ENCODE measurements at regions not wholly inside any gene's neighbourhood (a gene's known extent, or its start where the extent isn't known, plus 50 kb on each side); places are given as distances from the start of the nearest gene placed in this dataset.
A peak's percentile ranks its signal among the peaks of the same experiment; 100 is the strongest.

DNA sequence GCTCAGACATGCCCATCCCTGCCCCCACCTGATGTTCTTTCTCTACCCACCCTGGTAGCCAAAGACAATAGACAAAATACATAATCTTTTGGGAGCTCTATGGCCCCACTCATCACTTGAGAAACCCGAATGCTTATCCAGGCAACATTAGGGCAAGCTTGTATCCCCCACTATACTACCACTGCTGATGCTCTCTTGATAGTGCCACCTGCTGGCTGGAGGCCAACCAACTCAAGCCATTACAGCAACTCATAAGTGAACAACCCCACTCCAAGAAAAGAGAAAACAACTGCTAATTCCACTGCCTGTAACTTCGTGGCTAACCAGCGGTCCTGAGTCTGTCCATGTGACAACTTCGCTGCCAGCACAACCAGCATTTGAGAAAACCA is 342.5 kb upstream of the TGFBR2 start:
- no peak for DNase-seq (ENCODE audit: low spot score)

DNA sequence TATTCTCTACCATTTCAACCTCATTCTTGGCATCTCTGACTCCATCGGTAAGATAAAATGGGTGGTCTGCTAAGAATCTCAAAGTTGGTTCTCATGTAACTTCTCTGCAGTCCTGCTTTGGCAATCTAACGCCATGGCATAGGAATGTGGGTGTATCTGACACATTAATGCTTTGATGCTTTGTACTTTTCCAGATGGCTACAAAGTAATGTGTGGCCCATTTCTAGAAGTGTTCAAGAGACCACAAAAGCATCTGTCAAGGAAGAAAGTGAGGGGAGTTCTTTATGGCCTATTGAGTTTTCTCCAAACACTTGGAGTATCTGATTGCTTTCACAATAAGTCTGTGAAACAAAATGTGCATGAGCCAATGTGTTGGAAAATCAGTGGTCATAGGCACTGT is 339.9 kb upstream of the TGFBR2 start:
- DNase-seq (ENCODE audit: low spot score) = no peak

DNA sequence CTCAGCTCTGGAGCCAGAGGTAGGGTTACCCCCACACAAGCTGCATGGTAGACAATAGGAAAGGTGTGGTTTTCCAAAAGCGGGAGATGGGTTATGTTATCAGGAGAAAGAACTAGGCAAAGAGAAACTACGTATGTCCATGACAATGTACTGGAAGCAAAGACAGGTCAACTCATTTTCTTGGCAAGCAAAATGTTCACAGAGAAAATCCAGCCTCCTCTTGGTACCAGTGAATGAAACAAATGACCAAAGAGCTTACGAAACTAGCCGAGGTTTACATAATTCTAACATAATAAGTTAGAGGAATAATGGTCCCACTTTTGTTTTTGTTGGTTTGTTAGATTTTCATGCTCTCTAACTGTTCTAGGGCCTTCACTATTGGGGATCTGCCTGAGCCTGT is 338.1 kb upstream of the TGFBR2 start:
- no peak for DNase-seq (ENCODE audit: low spot score)

DNA sequence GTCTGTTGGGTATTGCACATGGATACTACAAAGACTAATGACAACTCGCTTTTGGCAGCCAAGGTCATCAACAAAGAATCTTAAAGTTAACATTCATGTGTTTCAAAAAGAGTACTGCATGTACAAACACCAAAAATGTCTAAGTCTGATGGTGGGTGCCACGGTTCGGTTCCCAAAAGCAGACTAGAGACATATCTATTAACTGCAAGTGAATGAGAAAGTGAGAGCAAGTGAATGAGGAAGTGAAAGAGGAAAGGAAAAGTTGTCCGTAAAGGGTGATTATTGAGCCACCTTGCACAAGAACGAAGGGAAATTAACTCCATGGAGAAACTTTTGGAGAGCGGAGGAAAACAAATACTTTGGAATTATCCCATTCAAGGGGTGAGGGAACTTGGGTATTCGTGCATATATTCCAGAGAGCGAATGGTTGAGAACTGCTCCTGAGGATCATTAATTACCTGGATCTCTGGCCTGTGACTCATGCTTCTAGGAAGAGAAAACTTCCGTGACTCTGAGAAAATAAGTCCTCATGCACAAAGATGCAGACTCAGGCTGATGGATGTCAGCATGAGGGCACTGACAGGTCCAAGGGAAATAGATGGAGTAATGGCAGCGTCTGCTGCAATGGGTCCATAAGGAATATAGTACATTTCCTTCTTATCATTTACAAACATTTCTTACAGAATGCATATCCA is 336.5 kb upstream of the TGFBR2 start:
- DNase-seq (ENCODE audit: low spot score) = no peak

DNA sequence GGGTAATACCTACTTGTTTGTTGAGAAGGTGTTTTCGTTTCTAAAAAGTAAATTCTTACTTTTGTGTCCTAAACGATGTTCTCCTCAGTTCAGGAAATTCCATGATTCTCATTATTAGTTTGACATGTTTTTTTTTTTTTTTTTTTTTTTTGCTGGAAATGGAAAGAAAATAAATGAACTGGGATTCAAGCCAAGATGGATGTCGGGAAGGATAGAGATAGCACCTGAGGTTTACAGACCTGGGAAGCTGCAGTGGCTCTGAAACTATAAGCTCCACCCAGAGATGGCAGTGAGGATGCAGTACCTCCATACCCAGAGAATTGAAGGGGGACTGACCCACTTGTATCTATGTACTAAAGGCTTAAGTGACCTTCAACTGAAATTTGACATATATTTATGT is 334.6 kb upstream of the TGFBR2 start:
- DNase-seq (ENCODE audit: low spot score) = no peak

DNA sequence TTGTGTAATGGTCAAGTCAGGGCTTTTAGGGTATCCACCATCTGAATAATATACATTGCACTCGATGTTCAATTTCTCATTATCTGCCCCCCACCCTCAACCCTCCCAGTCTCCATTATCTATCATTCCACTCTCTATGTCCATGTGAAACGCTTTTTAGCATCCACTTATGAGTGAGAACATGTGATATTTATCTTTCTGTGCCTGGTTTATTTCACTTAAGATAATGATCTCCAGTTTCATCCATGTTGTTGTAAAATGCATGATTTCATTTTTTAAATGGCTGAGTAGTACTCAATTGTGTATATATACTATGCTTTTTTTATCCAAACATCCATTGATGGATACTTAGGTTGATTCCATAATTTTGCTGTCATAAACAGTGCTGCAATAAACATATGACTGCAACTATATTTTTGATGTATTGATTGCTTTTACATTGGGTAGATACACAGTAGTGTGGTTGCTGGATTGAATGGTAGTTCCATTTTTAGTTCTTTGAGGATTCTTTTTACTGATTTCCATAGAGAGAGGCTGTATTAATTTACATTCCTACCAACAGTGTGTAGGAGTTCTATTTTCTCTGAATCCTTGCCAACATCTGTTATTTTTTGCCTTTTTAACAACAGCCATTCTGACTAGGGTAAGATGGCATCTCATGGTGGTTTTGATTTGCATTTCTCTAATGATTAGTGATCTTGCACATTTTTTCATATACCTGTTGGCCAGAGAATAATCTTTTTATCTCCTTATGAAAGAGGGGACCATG is 332.9 kb upstream of the TGFBR2 start:
- DNase-seq (ENCODE audit: low spot score) = no peak

DNA sequence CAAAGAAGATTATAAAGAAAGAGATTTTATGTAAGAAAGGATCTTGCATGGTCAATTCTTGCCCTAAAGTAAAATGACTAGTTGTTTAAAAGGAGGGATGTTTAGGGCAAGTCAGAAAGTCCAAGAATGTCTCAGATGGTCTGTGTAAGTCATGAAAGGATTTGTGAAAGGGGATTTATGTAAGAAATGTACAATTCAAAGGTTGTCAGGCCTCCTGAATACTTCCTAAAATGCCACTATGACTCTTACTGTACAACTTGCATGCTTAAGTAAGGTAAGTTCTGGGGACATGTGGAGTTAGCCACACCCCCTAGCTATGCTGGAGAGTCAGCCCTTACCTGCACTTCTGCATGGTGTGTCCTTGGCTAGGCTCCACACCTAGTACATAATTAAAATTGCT is 328.9 kb upstream of the TGFBR2 start:
- no peak for DNase-seq (ENCODE audit: low spot score)

DNA sequence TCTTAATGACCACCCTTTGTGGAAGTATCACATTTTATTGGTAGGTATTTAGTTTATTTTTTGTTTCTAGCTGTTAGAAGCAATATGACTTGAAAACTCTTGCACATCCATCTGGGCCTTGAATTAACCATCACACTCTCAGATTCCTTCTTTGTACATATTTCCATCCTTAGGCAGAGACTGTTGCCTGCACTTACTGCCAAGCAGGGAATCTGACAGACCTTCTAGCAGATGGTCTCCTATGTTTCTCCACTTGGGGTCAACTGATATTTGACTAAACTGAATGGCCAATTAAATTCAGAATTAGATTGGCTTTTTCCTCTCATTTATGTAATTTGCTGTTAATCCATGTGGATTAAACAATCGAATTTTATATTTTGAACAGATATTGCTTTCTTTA is 324.9 kb upstream of the TGFBR2 start:
- no peak for DNase-seq (ENCODE audit: low spot score)

DNA sequence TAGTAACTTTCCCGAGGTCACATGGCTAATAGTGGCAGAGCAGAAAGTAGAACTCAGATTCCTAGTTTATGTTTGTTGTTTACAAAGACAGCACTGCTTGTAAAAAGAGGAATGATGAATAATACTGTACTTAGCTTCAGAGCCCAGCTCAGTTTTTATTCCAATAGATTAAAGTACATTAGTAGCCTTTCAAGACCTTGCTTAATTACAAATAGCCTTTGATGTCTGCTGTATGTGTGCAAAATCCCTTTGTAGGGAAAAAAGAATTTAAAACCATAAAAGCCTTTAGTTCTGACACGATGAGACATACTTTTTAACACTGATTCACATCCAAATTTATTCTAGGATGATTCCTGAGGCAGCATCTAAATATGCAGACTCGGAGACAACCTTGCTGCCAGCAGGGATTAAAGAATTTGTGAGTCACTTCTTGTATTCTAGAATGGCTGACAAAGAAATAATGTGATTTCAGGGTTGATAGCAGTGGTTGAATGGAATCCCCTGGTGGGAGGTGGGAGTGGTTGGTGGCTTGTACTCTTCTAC is 324.2 kb upstream of the TGFBR2 start:
- DNase-seq (ENCODE audit: low spot score) = peak; percentile 75

DNA sequence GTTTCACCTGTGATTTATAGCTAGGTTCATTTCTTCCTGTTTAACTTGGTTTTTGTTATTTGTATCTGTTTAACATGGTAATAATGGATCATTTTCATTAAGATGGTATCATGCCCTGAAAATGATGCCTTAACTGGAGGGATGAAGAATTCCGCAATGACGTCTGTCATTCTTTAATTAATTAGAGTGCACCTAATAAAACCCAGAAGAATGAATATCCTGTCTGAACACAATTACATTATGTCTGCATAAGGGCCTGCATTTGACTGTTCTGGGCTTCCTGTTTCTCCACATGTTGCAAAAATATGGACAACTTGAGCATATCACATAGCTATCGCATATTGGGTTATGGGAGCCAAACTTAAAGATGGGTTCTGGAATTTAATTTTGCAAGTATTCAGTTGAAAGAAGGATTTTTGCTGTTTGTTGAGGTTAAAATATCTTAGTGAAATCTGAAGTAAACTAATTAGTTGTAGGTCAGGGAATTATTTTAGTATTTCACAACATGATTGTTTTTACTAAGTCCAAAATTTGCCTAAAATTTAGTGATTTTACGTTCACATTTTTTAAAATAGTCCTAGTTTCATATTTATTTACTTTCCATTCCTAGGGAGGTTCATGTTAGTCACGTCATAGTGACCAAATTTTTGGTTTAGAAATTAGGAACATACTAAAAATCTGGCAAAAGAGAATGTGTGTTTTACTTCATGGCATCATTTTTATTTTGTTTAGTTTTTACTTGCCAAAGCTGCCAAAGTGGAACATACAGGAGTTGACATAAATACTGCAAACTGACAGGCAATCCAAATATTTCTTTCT is 321.0 kb upstream of the TGFBR2 start:
- no peak for DNase-seq (ENCODE audit: low spot score)

DNA sequence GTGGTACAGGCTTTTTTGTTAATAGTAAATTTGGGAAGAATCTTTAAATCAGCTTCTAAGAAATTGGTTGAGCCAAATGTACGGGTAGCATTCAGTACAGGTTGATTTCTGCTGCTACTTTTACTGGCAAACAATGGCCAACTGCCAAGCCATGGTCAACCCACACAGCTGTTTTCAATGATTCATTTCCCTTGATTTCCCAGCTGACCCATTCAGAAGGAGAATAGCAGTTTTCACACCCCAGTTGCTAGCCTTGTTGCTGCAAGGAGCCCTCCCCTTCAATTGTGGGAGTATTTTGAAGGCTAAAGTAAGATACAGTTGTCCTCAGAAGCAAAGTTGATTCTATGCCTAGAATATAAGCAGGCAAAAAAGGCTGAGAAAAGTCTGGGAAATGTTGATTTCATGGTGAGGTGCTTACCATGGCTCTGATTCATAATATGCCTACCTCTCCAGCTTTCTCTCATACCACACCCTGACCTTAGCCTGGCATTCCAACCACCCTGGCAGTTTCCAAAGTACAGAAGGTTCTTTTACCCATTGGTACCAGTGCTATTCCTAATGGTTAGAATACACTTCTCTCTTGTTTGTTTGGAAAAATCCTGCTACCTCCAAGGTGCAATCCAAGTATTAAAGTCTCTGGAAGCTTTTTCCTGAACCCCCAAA is 320.3 kb upstream of the TGFBR2 start:
- DNase-seq (ENCODE audit: low spot score) = peak; percentile 76

DNA sequence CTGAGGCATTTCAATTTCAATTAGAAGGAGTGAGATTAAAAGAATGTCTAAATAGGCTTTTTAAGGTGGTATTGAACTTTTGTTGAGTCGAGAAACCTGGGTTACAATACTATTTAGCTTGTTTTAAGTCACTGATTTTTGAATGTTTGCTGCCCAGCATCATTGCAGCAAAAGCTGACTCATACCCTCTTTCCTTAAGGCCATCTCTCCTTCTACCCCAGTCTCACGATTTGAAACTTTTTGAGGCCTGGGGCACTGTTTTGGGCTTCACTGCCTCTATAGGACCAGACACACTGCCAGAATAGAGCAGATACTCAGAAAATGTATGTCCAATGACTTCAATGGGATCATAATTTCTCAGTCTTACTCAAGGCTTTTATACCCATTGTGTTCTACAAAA is 319.6 kb upstream of the TGFBR2 start:
- DNase-seq (ENCODE audit: low spot score) = no peak

DNA sequence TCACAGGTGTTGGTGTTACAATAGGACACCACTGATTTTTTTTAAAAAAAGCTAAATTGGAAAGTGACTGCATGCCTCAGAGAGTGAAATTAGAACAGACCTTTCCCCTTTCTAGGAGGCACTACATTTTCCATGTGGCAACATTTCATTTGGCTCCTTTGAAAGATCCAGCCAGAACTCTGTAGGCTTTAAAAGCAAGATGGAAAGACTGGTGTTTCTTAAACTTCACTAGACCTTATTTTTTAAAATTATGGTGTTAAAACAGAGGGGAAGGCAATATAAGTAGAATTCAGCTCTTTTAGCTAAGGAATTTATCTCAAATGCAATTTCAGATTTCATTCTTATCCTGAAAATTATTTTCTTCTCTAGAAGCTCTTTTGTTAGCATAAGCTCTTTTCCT is 317.6 kb upstream of the TGFBR2 start:
- DNase-seq (ENCODE audit: low spot score) = no peak

DNA sequence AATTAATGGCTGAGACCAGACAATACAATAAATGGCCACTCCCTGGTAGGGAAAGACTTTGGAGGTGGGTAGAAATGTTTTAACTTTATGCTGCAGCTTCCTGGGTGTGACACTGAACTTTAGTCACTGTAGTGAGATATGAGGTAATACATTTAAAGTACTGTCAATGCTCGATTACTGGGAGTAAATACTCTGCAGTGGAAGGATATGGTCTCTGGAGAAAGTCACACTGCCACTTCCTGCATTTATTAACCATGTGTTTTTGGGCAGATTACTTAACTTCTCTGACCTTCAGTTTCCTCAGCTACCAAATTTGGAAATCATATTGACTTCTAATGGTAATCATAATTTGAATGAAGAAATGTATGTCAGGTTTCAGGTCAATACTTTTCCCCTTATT is 317.1 kb upstream of the TGFBR2 start:
- DNase-seq (ENCODE audit: low spot score) = no peak

DNA sequence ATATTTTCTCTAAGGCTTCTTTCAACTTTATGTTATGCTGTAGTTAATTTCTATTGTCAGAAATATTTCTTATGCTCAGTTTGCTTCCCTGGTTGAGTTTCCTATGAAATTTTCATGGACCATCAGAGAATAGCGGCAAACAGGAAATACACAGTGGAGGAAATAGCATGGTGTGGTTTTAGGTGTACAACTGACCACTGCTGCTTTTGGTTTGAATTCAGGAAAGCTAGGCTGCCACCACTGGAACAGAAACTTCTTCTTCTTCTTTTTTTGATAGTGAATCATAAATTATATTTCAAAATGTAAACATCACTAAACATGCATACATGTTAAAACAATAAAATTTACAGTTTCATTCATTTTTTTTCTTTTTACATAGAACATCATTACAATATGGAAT is 316.6 kb upstream of the TGFBR2 start:
- no peak for DNase-seq (ENCODE audit: low spot score)

DNA sequence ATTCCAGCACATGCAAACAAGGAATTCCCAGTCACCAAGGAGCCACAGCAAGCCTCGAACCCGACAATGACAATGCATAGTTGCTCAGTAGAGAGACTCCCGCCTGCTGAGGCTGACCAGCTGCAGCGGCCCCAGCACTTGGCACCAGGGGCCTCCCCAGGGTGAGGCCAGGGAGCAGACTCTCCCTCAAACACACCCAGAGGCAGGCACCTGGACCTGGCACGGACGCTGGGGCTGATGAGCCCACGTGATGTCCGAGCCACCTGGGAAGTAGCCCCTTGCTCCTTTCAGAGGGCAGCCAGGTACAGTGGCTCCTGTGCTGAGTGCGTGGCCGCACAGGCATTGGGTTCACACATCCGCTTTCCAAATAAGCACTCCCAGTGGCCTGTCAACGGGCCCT is 315.9 kb upstream of the TGFBR2 start:
- no peak for DNase-seq (ENCODE audit: low spot score)

DNA sequence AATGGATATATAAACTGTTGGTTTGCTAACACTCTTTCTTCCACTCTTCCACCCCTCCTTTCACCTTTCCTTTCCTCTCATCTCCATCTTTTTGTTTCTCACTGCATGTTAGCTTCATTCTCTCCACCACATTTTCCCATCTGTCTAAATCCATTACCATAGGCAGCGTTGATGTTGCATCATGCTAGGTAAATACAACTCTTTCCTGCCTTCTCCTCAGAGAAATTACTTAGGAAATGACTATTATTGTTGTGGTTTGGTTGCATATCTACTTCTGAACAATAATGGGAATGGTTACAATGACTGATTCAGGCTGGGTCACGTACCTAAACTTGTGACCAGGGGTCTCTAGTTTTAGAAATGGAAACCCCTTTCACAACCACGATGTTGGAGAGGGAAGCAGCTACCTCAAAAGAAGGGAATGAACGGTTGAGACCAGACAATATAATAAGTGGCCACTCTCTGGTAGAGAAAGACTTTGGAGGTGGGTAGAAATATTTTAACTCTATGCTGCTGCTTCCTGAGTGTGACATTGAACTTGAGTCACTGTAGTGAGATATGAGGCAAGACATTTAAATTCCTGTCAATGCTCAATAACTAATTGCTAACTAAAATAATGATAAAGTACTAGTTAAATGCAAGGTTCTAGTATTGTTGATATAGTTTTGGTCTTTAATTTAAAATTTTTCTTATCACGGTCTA is 314.1 kb upstream of the TGFBR2 start:
- no peak for DNase-seq (ENCODE audit: low spot score)

DNA sequence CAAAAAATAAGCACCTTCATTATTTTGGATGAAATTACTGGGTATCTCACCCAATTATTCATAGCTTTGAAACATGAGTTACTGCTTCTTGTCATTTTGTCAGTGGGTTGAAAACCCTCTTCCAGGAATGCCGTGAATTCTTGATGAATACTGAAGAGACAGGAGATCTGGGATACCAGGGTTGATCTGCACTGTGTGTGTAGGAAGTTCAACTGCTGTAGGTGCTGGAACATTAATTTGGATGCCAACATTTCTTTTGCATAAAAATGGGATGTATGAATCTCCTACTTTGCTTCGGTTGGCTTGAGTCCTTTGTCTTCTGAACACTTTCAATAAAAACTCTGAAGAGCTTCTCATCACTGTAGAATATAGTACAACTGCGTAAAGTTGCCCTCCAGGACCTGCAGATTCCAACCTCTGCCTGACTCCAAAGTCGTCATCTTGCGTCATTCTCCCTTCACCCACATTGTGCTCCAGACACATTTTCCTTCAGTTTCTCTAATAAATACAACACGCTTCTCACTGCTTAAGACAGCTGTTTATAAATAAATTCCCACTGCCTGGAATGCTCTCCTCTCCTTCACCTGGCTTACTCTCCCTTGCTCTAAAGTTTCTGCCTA is 312.7 kb upstream of the TGFBR2 start:
- no peak for DNase-seq (ENCODE audit: low spot score)

DNA sequence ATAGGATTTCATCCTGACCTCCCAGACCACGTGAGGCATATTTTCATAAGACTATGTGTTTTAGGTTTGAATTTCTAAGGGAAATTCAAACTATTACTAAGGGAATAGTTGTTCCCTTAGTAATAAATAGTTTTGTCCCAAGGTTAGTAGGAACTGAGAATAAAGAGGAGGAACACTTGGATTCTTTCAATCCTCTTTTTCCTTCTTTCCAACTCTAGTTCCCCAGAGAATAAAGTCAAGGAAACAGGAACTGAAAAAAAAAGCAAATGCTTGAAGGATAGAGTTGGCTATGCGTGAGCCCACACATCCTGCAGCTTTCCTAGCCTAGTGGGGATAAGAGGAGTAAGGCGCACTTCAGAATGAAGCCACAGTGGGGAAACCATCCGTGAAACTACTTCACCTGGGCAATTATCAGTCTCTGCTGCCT is 312.1 kb upstream of the TGFBR2 start:
- DNase-seq (ENCODE audit: low spot score) = no peak

DNA sequence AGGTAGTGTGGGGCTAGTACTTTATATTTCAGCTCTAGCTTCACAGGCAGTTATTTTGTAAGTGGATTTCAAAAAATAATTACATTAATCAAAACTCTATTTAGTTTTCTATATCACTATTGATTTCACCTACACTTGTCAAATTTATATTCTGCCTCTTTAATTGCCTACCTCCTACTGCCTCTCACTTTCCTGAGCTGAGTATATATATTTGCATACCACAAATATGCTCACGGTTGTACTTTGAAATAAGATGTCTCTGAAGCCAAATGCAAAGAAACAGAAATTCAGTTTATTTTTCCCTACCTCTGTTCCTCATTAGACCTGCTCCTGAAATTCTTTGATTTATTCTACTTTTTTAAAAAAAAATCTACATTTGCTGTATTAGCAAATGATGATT is 309.3 kb upstream of the TGFBR2 start:
- DNase-seq (ENCODE audit: low spot score) = no peak

Measured in AG20443 (cell line).